Activated CD4-positive, alpha-beta T cell treated with anti-CD3 and anti-CD28 coated beads, Interleukin-2, Interleukin-6, amounts not matched to agents 100 ng/mL and 50 ng/mL, durations not matched to agents 16 hours and 8 hours (primary cell): ENCODE measurements at regions not wholly inside any gene's neighbourhood (a gene's known extent, or its start where the extent isn't known, plus 50 kb on each side); places are given as distances from the start of the nearest gene placed in this dataset.

Experiments
- DNase-seq: peaks from one replicate; pipeline ENCODE4 v3.0.0-alpha.2; 2020

- no peak for DNase-seq
These were observed 54.3 kb upstream of the CBLB start for GRCh38 chr3:105923140-105923539.

- no peak for DNase-seq
These were observed 58.9 kb upstream of the CBLB start for GRCh38 chr3:105927741-105928140.

- no peak for DNase-seq
These were observed 61.9 kb upstream of the CBLB start for GRCh38 chr3:105930733-105931132.

- no peak for DNase-seq
These were observed 62.7 kb upstream of the CBLB start for GRCh38 chr3:105931500-105931899.

- DNase-seq: no peak
These were observed 65.1 kb upstream of the CBLB start for GRCh38 chr3:105933871-105934270.

- no peak for DNase-seq
These were observed 69.3 kb upstream of the CBLB start for GRCh38 chr3:105938101-105938500.

GRCh38 chr3:105938806-105939205 lies 70.0 kb upstream of the CBLB start:
- no peak for DNase-seq

GRCh38 chr3:105944276-105944675 lies 75.5 kb upstream of the CBLB start:
- no peak for DNase-seq

- DNase-seq: no peak
These were observed 75.9 kb upstream of the CBLB start for GRCh38 chr3:105944721-105945120.

- no peak for DNase-seq
These were observed 79.3 kb upstream of the CBLB start for GRCh38 chr3:105948101-105948500.

GRCh38 chr3:105950881-105951600 lies 82.2 kb upstream of the CBLB start:
- no peak for DNase-seq

- DNase-seq: no peak
These were observed 85.0 kb upstream of the CBLB start for GRCh38 chr3:105953831-105954230.

GRCh38 chr3:105956306-105956705 lies 87.5 kb upstream of the CBLB start:
- DNase-seq: no peak

- DNase-seq: no peak
These were observed 88.9 kb upstream of the CBLB start for GRCh38 chr3:105957722-105958121.

GRCh38 chr3:105958237-105959000 lies 89.6 kb upstream of the CBLB start:
- no peak for DNase-seq

GRCh38 chr3:105959851-105960250 lies 91.0 kb upstream of the CBLB start:
- DNase-seq: no peak

GRCh38 chr3:105960381-105960780 lies 91.6 kb upstream of the CBLB start:
- no peak for DNase-seq

- no peak for DNase-seq
These were observed 94.3 kb upstream of the CBLB start for GRCh38 chr3:105963161-105963560.

GRCh38 chr3:105965384-105965783 lies 96.6 kb upstream of the CBLB start:
- no peak for DNase-seq

GRCh38 chr3:105967117-105967516 lies 98.3 kb upstream of the CBLB start:
- no peak for DNase-seq

- no peak for DNase-seq
These were observed 101.5 kb upstream of the CBLB start for GRCh38 chr3:105970283-105970682.

GRCh38 chr3:105972069-105972468 lies 103.3 kb upstream of the CBLB start:
- no peak for DNase-seq

- DNase-seq: no peak
These were observed 105.6 kb upstream of the CBLB start for GRCh38 chr3:105974381-105974780.

- no peak for DNase-seq
These were observed 107.4 kb upstream of the CBLB start for GRCh38 chr3:105976196-105976595.

GRCh38 chr3:105979961-105980360 lies 111.1 kb upstream of the CBLB start:
- DNase-seq: no peak
